T-helper 1 cell (primary cell): ENCODE measurements at regions not wholly inside any gene's neighbourhood (a gene's known extent, or its start where the extent isn't known, plus 50 kb on each side); places are given as distances from the start of the nearest gene placed in this dataset.

Experiments used
- DNase-seq, 5 donors: peaks; one replicate each; pipeline ENCODE4 v3.0.0-alpha.2; 2012 to 2020

- no peak for DNase-seq
These were observed 72.8 kb upstream of the ARHGAP5 start for GRCh38 chr14:32004300-32004699.

DNA sequence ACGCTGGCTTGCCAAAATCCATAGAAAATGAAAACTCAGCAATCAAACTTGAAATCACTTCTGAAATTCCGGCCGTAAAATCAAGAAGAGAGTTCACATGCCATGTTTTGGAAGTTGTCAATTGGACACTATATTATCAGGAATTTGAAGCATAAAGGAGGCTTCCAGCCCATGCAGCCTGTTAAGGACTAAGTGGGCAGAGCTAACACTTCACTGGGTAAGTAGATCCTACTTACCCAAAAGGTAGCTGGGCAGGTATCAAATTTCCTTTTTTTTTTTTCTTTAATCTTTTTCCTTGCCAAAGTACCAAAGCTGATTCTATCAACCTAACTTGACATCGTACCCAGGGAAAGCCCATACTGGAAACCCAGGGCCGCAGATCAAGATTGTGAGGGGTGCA lies 71.5 kb upstream of the ARHGAP5 start:
- no peak for DNase-seq

DNA sequence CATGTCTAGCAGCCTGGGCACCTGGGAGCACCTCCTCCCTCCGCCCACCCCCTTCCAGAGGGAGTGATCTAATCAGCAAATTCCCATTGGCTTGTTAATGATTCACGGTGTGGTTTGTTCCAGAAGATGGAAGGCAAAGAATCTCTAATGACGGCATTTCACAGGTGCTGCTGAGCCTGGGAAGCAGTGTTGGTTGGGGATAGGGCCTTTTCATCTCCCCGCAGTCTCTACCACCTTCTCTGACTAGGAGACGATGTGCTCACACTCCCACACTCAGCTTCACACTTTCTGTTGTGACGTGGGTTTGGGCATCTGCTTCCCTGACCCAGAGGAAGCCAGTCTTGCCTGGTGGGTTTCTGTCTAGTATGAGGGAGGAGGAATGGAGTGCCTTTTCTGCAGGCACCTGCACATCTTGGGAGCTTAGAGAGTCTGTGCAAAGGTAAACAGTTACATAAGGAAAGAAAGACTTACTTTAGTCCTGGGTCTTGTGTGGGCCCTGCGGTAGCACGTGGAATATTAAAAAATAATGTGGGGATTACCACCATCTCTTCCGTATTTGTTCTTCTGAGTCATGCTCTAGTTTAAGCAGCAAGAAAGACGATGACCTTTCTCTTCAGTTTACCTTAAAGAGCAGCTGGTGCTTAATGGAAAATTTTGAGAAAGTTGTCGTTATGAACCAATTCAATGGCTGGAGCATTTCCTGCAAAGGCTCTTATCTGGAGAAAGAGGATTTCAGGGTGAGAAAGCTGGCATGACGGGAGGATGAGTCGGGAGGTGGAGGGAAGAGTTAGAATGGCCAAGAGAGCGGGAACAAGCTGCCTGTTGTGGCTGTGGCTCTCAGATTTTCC lies 70.6 kb upstream of the ARHGAP5 start:
- DNase-seq = no peak

DNA sequence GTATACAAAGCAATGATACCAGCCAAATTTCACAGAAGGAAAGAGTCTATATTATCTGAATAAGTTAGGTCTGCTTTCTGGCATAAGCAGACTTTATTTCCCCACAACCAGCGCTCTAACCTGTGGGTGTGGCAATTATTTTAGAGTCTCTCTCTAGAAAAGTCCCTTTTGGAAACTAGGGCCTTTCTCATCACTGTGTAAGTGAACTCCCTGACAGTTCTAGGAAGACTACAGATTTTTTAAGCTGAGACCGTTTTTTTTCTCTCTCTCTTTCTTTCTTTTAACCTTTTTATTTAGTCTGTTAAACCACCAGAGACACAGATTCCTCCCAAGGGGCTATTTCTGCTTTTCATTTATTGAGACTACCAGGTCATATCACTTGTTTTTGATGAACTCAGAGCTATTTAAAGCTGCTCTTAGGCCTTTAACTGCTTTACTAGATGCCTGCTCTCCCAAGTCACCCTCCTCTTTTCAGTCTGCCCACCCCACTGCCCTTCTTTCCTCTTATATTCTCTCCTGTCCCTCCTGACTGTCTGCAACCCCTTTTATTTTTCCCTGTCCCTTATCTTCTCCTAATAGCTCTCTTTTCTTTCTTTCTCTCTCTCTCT lies 69.2 kb upstream of the ARHGAP5 start:
- no peak for DNase-seq

DNA sequence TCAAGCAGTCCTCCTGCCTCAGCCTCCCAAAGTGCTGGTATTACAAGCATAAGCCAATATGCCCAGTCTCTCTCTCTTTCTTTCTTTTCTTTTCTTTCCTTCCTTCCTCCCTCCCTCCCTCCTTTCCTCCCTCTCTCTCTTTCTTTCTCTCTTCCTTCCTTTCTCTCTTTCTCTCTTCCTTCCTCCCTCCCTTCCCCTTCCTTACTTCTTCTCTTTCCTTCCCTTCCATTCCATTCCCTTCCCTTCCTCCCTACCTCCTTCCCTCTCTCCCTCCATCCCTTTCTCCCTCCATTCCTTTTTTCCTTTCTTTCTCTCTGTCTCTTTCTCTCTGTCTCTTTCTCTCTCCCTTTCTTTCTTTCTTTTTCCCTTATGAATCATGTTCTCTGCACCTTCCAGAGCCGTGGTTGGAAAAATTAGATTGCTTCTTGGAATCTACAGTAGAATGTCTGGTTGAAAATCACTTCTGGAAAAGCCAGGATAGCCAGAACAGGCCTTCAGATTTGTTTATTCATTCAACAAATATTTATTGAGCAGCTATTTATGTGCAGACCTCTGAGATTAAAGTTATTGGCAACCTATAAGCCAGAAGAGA lies 68.4 kb upstream of the ARHGAP5 start:
- no peak for DNase-seq

GRCh38 chr14:32009221-32009975 lies 67.7 kb upstream of the ARHGAP5 start:
- DNase-seq = no peak

- no peak for DNase-seq
These were observed 67.0 kb upstream of the ARHGAP5 start for GRCh38 chr14:32009976-32010581.

GRCh38 chr14:32010604-32011125 lies 66.4 kb upstream of the ARHGAP5 start:
- DNase-seq = no peak

DNA sequence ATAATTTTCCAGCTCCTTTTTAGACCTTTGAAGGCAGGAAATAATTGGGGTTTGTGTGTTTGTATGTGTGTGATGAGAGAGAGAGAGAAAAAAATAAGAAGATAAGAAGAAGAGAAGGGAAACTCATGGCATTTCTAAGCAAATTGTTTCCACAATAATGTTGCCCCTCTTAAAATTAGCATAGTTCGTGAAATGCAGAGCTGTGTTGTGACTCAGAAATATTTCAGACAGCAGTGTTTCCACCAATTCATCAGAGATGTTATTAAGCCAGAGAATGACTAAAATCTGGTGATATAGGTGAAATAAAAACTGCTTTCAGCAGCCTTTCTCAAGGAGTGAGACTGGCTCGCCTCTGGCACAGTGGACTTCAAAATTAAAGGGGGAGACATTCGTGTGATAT lies 65.9 kb upstream of the ARHGAP5 start:
- no peak for DNase-seq

GRCh38 chr14:32012062-32012461 lies 65.0 kb upstream of the ARHGAP5 start:
- no peak for DNase-seq

GRCh38 chr14:32012571-32012970 lies 64.5 kb upstream of the ARHGAP5 start:
- DNase-seq = no peak

GRCh38 chr14:32013083-32013482 lies 64.0 kb upstream of the ARHGAP5 start:
- DNase-seq = no peak

GRCh38 chr14:32014057-32014456 lies 63.0 kb upstream of the ARHGAP5 start:
- DNase-seq = no peak

GRCh38 chr14:32014498-32014897 lies 62.6 kb upstream of the ARHGAP5 start:
- no peak for DNase-seq

- no peak for DNase-seq
These were observed 61.9 kb upstream of the ARHGAP5 start for GRCh38 chr14:32015166-32015565.

DNA sequence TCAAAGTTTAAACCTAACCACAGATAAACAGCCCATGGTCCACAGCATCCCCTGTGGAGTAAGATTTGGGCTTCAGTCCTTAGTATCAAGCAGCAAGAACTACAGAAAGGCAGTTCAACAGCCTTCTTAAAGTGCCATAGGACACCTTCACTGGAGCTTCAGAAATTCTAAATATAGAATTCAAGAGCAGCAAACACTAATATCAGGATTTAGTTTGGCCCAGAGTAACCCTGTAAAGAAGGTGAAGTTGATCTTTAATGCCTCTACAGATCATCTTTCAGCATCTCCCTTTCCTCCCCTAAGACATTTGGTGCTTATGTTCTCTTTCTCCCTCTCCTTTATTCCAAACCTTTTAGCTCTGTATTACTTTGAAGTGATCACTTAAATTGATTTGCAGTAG lies 59.5 kb upstream of the ARHGAP5 start:
- no peak for DNase-seq

GRCh38 chr14:32018391-32019092 lies 58.6 kb upstream of the ARHGAP5 start:
- no peak for DNase-seq

GRCh38 chr14:32019276-32019675 lies 57.8 kb upstream of the ARHGAP5 start:
- no peak for DNase-seq

GRCh38 chr14:32020882-32021281 lies 56.2 kb upstream of the ARHGAP5 start:
- no peak for DNase-seq

- no peak for DNase-seq
These were observed 55.8 kb upstream of the ARHGAP5 start for GRCh38 chr14:32021341-32021740.

GRCh38 chr14:32022525-32022924 lies 54.6 kb upstream of the ARHGAP5 start:
- no peak for DNase-seq

DNA sequence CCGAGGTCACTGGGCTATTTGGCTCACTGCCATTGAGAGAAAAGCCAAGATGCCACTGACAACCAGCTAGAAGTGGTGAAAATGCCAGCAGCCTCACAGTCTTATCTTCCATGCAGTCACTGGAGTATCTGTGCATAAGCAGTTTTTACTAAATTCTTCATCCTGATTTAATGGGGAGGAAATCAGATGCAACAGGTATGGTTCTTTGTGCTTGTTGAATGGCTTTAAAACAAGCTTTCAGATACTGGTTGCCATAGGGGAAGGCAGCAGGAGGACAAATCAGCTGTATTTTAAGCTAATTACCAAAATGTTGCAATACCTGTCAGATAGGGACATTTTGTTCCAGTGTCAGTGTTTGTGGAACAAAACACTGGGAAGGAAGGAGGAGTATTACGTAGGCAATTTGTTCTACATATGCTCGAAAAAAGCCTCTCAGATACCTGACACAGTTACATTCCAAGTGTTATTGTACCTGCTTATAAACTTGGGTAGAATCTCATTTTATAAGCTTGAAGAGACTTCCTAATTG lies 54.1 kb upstream of the ARHGAP5 start:
- DNase-seq = no peak
